Large intestine (tissue), 3 donors: ENCODE measurements at regions not wholly inside any gene's neighbourhood (a gene's known extent, or its start where the extent isn't known, plus 50 kb on each side); places are given as distances from the start of the nearest gene placed in this dataset.

ENCODE experiments used
- DNase-seq, 2 donors: peaks; one replicate each; pipeline versions ENCODE4 v3.0.0 to v3.0.0-alpha.2; 2013
- H3K27ac ChIP-seq: one replicate; pipeline ENCODE4 v1.5.1; 2013; ENCODE audit warnings: low read length
- H3K27me3 ChIP-seq: 2 replicates; pipeline ENCODE4 v1.6.1; 2013; ENCODE audit warnings: low read length; ENCODE audit not compliant: control insufficient read depth, insufficient read depth
- H3K36me3 ChIP-seq: 2 replicates; pipeline ENCODE4 v1.6.1; 2013; ENCODE audit warnings: low read length; ENCODE audit not compliant: control insufficient read depth, insufficient read depth
- H3K4me1 ChIP-seq: one replicate; pipeline ENCODE4 v1.6.1; 2013; ENCODE audit warnings: low read length; ENCODE audit not compliant: control insufficient read depth, insufficient read depth
- H3K4me3 ChIP-seq: one replicate; pipeline ENCODE4 v1.5.1; 2013; ENCODE audit warnings: low read length
- H3K9me3 ChIP-seq: one replicate; pipeline ENCODE4 v1.6.1; 2013; ENCODE audit warnings: mild to moderate bottlenecking, low read depth, low read length, moderate library complexity; ENCODE audit not compliant: control insufficient read depth
- WGBS: methylation state at CpG from one replicate; pipeline ENCODE4 v1.1.5; 2013; ENCODE audit warnings: low lambda C conversion rate; ENCODE audit not compliant: insufficient coverage; 5-methylcytosine and 5-hydroxymethylcytosine counted together

- Histone ChIP-seq H3K4me1 (no peaks in the 10 kb centered on the region), H3K27me3 (no peaks in the 10 kb centered on the region), H3K4me3 (no peak overlapping the region), H3K9me3 (no peaks in the 10 kb centered on the region), H3K27ac (no peak overlapping the region), H3K36me3 (no peaks in the 10 kb centered on the region)
- 100% methylated on average over 1 of the region's 3 CpGs for WGBS
- DNase-seq, result no peak
Observed at GRCh38 chr7:24341691-24342413, 57.9 kb downstream of the NPY start.

GRCh38 chr7:24343614-24344013 lies 59.6 kb downstream of the NPY start:
- Histone ChIP-seq H3K27me3 (no peaks in the 10 kb centered on the region), H3K36me3 (no peaks in the 10 kb centered on the region), H3K4me1 (no peaks in the 10 kb centered on the region), H3K9me3 (no peaks in the 10 kb centered on the region), H3K4me3 (no peak overlapping the region), H3K27ac (no peak overlapping the region)
- DNase-seq, result no peak
- WGBS, result 83% methylated on average over 1 of the region's 2 CpGs

DNA sequence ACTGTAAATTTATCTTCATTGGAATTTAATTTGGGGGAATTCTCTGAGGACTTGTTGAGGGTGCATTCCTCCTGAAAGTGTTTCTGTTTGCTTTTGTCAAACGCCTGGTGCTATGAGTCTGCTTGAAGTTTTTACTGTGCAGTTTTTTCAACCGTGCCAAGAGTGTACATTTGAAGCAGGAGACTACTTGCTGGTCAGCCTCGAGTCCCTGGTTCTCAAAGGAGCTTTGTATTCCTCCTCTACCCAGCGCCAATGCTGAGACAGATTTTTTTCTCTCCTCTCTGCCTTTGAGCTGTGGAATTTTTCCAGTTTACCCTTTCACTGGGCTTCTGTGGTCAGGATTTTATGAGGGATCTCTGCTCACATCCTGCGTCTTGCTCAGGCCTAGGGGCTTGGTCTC lies 62.1 kb downstream of the NPY start:
- no peaks in the 10 kb centered on the region for H3K27me3 ChIP-seq
- H3K27ac ChIP-seq, result no peak overlapping the region
- H3K4me1 ChIP-seq, result no peaks in the 10 kb centered on the region
- H3K9me3 ChIP-seq, result no peaks in the 10 kb centered on the region
- DNase-seq, result no peak
- WGBS, result 86% methylated on average over 1 of the region's 5 CpGs
- no peak overlapping the region for H3K4me3 ChIP-seq
- H3K36me3 ChIP-seq, result no peaks in the 10 kb centered on the region

DNA sequence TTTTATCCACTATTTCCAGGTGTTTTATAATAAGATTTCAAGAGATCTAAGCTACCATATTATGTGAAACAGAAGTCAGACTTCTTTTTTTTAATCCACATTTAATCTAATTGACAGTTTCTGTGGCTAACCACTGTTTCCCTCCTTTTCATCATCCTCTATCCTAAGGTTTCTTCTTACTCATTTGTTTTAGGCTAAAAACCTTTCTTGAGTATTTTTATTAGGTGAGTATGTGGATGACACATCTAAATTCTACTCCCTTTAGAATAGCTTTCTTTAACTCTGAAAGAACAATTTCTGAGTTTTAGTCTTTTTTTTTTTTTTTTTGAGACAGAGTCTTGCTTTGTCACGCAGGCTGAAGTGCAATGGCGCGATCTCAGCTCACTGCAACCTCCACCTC lies 62.7 kb downstream of the NPY start:
- H3K4me1 ChIP-seq, result no peaks in the 10 kb centered on the region
- no peak for DNase-seq
- H3K4me3 ChIP-seq, result no peak overlapping the region
- H3K36me3 ChIP-seq, result no peaks in the 10 kb centered on the region
- no peaks in the 10 kb centered on the region for H3K9me3 ChIP-seq
- no peak overlapping the region for H3K27ac ChIP-seq
- H3K27me3 ChIP-seq, result no peaks in the 10 kb centered on the region
- no CpG with 5 or more reads among the region's 3 CpGs for WGBS

DNA sequence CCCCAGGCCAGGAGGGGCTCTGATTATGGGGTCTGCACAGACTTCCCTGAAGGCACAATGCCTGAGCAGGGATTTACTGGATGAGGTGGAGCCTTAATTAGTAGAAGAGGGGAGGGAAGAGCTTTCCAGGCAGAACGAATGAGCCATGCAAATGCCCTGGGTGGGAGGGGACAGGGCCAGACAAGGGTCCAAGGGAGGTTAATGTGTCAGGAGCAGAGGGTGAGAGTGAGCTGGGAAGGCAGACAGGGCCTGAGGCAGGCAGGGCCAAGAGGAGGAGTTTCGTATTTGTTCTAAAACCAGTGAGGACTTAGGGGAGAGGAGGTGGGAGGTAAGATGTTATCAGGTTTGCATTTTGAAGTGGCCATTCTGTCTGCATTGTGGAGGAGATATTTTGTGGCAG lies 65.3 kb downstream of the NPY start:
- no peak overlapping the region for H3K4me3 ChIP-seq
- no peak for DNase-seq
- no peaks in the 10 kb centered on the region for H3K36me3 ChIP-seq
- no peaks in the 10 kb centered on the region for H3K27me3 ChIP-seq
- no CpG with 5 or more reads among the region's 2 CpGs for WGBS
- no peaks in the 10 kb centered on the region for H3K9me3 ChIP-seq
- H3K27ac ChIP-seq, result no peak overlapping the region
- H3K4me1 ChIP-seq, result no peaks in the 10 kb centered on the region

GRCh38 chr7:24354456-24354855 lies 70.5 kb downstream of the NPY start:
- no peak for DNase-seq
- no CpG with 5 or more reads among the region's 4 CpGs for WGBS

DNA sequence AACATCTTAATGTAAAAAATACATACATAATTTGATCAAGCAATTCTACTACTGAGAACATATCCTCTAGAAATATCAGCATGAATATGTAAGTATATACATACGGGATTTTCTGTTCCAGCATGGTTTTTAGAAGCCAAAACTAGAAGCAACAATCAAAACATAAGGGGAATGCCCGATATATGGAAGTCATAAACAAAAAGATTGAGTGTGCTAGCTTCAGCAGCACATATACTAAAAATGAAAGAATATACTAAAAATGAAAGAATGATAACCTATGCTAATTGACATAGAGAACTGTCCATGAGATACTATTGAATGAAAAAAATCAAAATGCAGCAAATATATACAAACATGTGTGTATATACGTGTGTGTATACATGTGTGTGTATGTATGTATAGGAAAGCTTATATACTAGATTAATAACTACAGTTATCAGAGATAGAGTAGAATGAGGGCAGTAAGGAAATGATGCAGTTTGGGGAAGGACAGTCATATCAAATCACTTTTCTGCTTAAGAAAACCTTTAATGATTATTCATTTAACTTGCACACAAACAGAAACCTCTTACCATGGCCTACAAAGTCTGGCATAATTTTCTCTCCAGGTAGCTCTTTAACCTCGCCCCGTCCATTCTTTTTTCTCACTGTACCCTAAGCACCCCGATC lies 72.9 kb downstream of the NPY start:
- no peak for DNase-seq
- WGBS, result 93% methylated on average over 3 of the region's 6 CpGs
- H3K4me1 ChIP-seq, result no peaks in the 10 kb centered on the region
- no peak overlapping the region for H3K4me3 ChIP-seq
- no peaks in the 10 kb centered on the region for H3K27me3 ChIP-seq
- H3K27ac ChIP-seq, result no peak overlapping the region
- no peaks in the 10 kb centered on the region for H3K36me3 ChIP-seq
- no peaks in the 10 kb centered on the region for H3K9me3 ChIP-seq

More at GRCh38 chr7:24354456-24354855, 70.5 kb downstream of the NPY start:
- Histone ChIP-seq H3K9me3 (no peaks in the 10 kb centered on the region), H3K4me3 (no peak overlapping the region), H3K4me1 (no peaks in the 10 kb centered on the region), H3K36me3 (no peaks in the 10 kb centered on the region), H3K27me3 (no peaks in the 10 kb centered on the region), H3K27ac (no peak overlapping the region)

- Histone ChIP-seq H3K36me3 (no peaks in the 10 kb centered on the region), H3K4me3 (no peak overlapping the region), H3K4me1 (no peaks in the 10 kb centered on the region), H3K9me3 (no peaks in the 10 kb centered on the region), H3K27me3 (no peaks in the 10 kb centered on the region), H3K27ac (no peak overlapping the region)
- no CpG with 5 or more reads among the region's 3 CpGs for WGBS
- no peak for DNase-seq
Observed at GRCh38 chr7:24361001-24361400, 77.0 kb downstream of the NPY start.

- Histone ChIP-seq H3K9me3 (no peaks in the 10 kb centered on the region), H3K27ac (no peak overlapping the region), H3K36me3 (no peaks in the 10 kb centered on the region), H3K4me1 (no peaks in the 10 kb centered on the region), H3K27me3 (no peaks in the 10 kb centered on the region), H3K4me3 (no peak overlapping the region)
- DNase-seq, result no peak
- WGBS, result no CpG with 5 or more reads among the region's 1 CpG
Observed at GRCh38 chr7:24365606-24366005, 81.6 kb downstream of the NPY start.

DNA sequence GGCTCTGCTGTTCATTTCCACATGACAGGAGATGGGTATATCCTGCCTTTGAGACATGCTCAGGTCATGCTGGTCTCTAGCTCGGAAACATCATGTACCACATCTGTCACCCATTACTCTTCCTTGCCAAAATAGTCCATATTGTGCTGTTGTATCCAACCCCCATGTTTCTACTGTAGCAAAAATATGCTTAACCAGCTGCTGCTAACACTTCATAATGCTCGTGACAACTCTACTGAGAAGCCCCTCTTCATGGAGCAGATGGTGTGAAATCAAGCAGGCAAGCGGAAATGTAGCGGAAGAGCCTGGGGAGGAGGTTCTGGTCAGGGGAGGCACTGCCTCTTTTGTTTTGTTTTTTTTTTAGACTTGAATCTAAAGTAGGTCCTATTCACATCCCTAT lies 82.9 kb downstream of the NPY start:
- no peaks in the 10 kb centered on the region for H3K4me1 ChIP-seq
- H3K27ac ChIP-seq, result no peak overlapping the region
- no CpG with 5 or more reads among the region's 4 CpGs for WGBS
- DNase-seq, result no peak
- H3K27me3 ChIP-seq, result no peaks in the 10 kb centered on the region
- no peaks in the 10 kb centered on the region for H3K9me3 ChIP-seq
- no peak overlapping the region for H3K4me3 ChIP-seq
- no peaks in the 10 kb centered on the region for H3K36me3 ChIP-seq

GRCh38 chr7:24368161-24368560 lies 84.2 kb downstream of the NPY start:
- Histone ChIP-seq H3K36me3 (no peaks in the 10 kb centered on the region), H3K4me1 (no peaks in the 10 kb centered on the region), H3K9me3 (no peaks in the 10 kb centered on the region), H3K27me3 (no peaks in the 10 kb centered on the region), H3K4me3 (no peak overlapping the region), H3K27ac (no peak overlapping the region)
- no CpG with 5 or more reads among the region's 2 CpGs for WGBS
- DNase-seq, result no peak
